GM12878 (cell line): ENCODE measurements at regions not wholly inside any gene's neighbourhood (a gene's known extent, or its start where the extent isn't known, plus 50 kb on each side); places are given as distances from the start of the nearest gene placed in this dataset.
A peak's percentile ranks its signal among the peaks of the same experiment; 100 is the strongest.

Source experiments
- FOS ChIP-seq: IDR thresholded peaks from 3 replicates; pipeline ENCODE4 v1.6.1; 2011; ENCODE audit warnings: borderline replicate concordance; ENCODE audit not compliant: insufficient read length; ENCODE audit errors: extremely low read depth
- FOXM1 ChIP-seq: IDR thresholded peaks from 2 replicates; pipeline ENCODE4 v1.6.1; 2012; ENCODE audit warnings: low read depth, mild to moderate bottlenecking, inconsistent platforms, low read length, moderate library complexity
- MXI1 ChIP-seq: fragments of 150-350 bp; IDR thresholded peaks from 2 replicates; pipeline ENCODE4 v1.6.1; 2011; ENCODE audit warnings: low read depth, mild to moderate bottlenecking, inconsistent platforms, low read length, improper control_type of control experiment
- NFYA ChIP-seq: IDR thresholded peaks from 2 replicates; pipeline ENCODE4 v1.6.1; 2011; ENCODE audit warnings: low read depth, mild to moderate bottlenecking, low read length, improper control_type of control experiment, borderline replicate concordance
- NR2C2 ChIP-seq: IDR thresholded peaks from 2 replicates; pipeline ENCODE4 v1.6.1; 2011; ENCODE audit warnings: borderline replicate concordance, low read depth; ENCODE audit not compliant: control insufficient read depth, insufficient read length
- NRF1 ChIP-seq: conservative IDR thresholded peaks from 2 replicates; pipeline ENCODE4 v1.6.1; 2011; ENCODE audit warnings: mild to moderate bottlenecking, low read depth, low read length, improper control_type of control experiment
- SMAD1 ChIP-seq: fragments of 450-650 bp; IDR thresholded peaks from 2 replicates; pipeline ENCODE4 v1.6.1; 2018; ENCODE audit warnings: mild to moderate bottlenecking, low read depth; ENCODE audit not compliant: partially characterized antibody
- SMARCA5 ChIP-seq: fragments of 450-650 bp; IDR thresholded peaks from 2 replicates; pipeline ENCODE4 v1.6.1; 2017; ENCODE audit warnings: mild to moderate bottlenecking
- SREBF1 ChIP-seq: IDR thresholded peaks from 2 replicates; pipeline ENCODE4 v1.6.1; 2012; ENCODE audit warnings: mild to moderate bottlenecking, low read length
- STAT1 ChIP-seq: fragments of 450-650 bp; conservative IDR thresholded peaks from 2 replicates; pipeline ENCODE4 v1.6.1; 2014; ENCODE audit warnings: antibody characterized with exemption, mild to moderate bottlenecking
- TF ChIP-seq, protein P1 (sequence below), 3 experiments: IDR thresholded peaks in 2 of 3; conservative IDR thresholded peaks in 1 of 3; 2 replicates each; pipeline ENCODE4 v1.5.1; 2011; ENCODE audit warnings: low read depth in 3 of 3, low read length in 3 of 3, mild to moderate bottlenecking in 3 of 3, control low read depth in 2 of 3, moderate library complexity in 2 of 3, inconsistent platforms in 1 of 3, mixed read lengths in 1 of 3; ENCODE audit not compliant: control insufficient read depth in 2 of 3, insufficient read depth in 1 of 3; ENCODE audit errors: extremely low read depth in 1 of 3
- TF ChIP-seq, protein P2 (sequence below): fragments of 450-650 bp; IDR thresholded peaks from 2 replicates; pipeline ENCODE4 v1.6.1; 2017; ENCODE audit warnings: borderline replicate concordance

DNA sequence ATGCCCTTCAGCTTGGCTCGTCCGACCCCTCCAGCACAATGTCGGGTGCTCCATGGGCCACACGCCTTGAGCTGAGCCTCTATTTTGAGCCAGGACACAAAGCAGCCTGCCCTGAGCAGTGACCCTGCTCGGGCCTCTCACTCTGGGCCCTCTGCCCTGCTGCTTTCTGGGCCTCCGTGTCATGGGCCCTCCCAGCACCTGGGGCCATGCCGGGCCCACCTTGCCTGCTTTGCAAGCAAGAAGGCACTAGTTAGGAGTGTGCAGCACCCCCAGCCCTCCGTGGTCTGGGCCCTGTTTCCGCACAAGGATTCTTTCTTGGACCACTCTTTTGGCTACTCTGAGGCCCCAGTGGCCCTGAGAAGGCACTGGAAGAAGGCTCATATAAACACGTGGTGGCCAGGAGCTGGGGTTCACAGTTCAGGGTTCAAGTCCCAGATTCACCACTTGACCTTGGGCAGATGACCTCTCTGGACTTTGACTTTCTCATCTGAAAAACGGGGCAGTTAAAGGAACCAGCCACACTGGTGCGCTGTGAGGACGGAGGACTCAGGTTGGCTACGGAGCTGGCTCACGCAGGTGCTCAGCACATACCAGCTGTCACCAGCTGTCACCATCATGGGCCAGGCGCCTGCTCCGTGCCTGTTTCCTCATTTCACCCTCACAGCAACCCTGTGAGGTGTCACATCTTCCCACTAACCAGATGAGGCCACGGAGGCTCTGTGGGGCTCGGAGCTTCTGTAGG, 166.0 kb upstream of the GSE1 start (continued):
- TF ChIP-seq, protein P1, sequence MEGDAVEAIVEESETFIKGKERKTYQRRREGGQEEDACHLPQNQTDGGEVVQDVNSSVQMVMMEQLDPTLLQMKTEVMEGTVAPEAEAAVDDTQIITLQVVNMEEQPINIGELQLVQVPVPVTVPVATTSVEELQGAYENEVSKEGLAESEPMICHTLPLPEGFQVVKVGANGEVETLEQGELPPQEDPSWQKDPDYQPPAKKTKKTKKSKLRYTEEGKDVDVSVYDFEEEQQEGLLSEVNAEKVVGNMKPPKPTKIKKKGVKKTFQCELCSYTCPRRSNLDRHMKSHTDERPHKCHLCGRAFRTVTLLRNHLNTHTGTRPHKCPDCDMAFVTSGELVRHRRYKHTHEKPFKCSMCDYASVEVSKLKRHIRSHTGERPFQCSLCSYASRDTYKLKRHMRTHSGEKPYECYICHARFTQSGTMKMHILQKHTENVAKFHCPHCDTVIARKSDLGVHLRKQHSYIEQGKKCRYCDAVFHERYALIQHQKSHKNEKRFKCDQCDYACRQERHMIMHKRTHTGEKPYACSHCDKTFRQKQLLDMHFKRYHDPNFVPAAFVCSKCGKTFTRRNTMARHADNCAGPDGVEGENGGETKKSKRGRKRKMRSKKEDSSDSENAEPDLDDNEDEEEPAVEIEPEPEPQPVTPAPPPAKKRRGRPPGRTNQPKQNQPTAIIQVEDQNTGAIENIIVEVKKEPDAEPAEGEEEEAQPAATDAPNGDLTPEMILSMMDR (IDR thresholded peaks at IDR 0.05 in 2 of 3, conservative IDR thresholded peaks at IDR 0.05 in 1 of 3; ENCODE audit: control insufficient read depth in 2 of 3, extremely low read depth in 1 of 3, insufficient read depth in 1 of 3, low read depth in 3 of 3, low read length in 3 of 3), result peak; percentile 6 to 43 (median 16); a peak in 4 of 6 replicates
- TF ChIP-seq NRF1, result no peak
- TF ChIP-seq MXI1, result no peak
- no peak for TF ChIP-seq SMARCA5
- no peak for TF ChIP-seq NR2C2
- no peak for TF ChIP-seq SREBF1
- TF ChIP-seq NFYA, result no peak
- TF ChIP-seq, protein P2, sequence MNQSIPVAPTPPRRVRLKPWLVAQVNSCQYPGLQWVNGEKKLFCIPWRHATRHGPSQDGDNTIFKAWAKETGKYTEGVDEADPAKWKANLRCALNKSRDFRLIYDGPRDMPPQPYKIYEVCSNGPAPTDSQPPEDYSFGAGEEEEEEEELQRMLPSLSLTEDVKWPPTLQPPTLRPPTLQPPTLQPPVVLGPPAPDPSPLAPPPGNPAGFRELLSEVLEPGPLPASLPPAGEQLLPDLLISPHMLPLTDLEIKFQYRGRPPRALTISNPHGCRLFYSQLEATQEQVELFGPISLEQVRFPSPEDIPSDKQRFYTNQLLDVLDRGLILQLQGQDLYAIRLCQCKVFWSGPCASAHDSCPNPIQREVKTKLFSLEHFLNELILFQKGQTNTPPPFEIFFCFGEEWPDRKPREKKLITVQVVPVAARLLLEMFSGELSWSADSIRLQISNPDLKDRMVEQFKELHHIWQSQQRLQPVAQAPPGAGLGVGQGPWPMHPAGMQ, result no peak
- no peak for TF ChIP-seq FOXM1
- no peak for TF ChIP-seq SMAD1
- TF ChIP-seq STAT1, result no peak
- TF ChIP-seq FOS, result no peak
